GM18867 (cell line): ENCODE measurements at regions not wholly inside any gene's neighbourhood (a gene's known extent, or its start where the extent isn't known, plus 50 kb on each side); places are given as distances from the start of the nearest gene placed in this dataset.

Source experiments
- ATAC-seq: cut with Tn5 transposase; IDR thresholded peaks from one replicate; pipeline ENCODE4 v1.9.1; 2021; ENCODE audit warnings: mild to moderate bottlenecking, moderate library complexity; ENCODE audit not compliant: unreplicated experiment

GRCh38 chr4:24070117-24070516 is 180.3 kb upstream of the PPARGC1A start:
- no peak for ATAC-seq

- no peak for ATAC-seq
These were observed 177.7 kb upstream of the PPARGC1A start for GRCh38 chr4:24067367-24068193.

GRCh38 chr4:24065974-24066373 is 176.1 kb upstream of the PPARGC1A start:
- ATAC-seq = no peak

- ATAC-seq = no peak
These were observed 173.9 kb upstream of the PPARGC1A start for GRCh38 chr4:24063731-24064130.

- ATAC-seq = no peak
These were observed 171.1 kb upstream of the PPARGC1A start for GRCh38 chr4:24060932-24061331.

- no peak for ATAC-seq
These were observed 170.0 kb upstream of the PPARGC1A start for GRCh38 chr4:24059839-24060238.

- no peak for ATAC-seq
These were observed 168.2 kb upstream of the PPARGC1A start for GRCh38 chr4:24057915-24058559.

- no peak for ATAC-seq
These were observed 166.4 kb upstream of the PPARGC1A start for GRCh38 chr4:24056289-24056688.

- no peak for ATAC-seq
These were observed 165.8 kb upstream of the PPARGC1A start for GRCh38 chr4:24055623-24056022.

- no peak for ATAC-seq
These were observed 165.1 kb upstream of the PPARGC1A start for GRCh38 chr4:24054910-24055309.

- ATAC-seq = no peak
These were observed 164.1 kb upstream of the PPARGC1A start for GRCh38 chr4:24053934-24054333.

- no peak for ATAC-seq
These were observed 155.1 kb upstream of the PPARGC1A start for GRCh38 chr4:24044610-24045589.

- no peak for ATAC-seq
These were observed 152.2 kb upstream of the PPARGC1A start for GRCh38 chr4:24042094-24042493.

- ATAC-seq = no peak
These were observed 151.0 kb upstream of the PPARGC1A start for GRCh38 chr4:24040811-24041210.

GRCh38 chr4:24033626-24034025 is 143.8 kb upstream of the PPARGC1A start:
- ATAC-seq = no peak

GRCh38 chr4:24032371-24032989 is 142.6 kb upstream of the PPARGC1A start:
- ATAC-seq = peak; percentile 93

- ATAC-seq = no peak
These were observed 136.7 kb upstream of the PPARGC1A start for GRCh38 chr4:24026596-24026995.

GRCh38 chr4:24024605-24025004 is 134.8 kb upstream of the PPARGC1A start:
- no peak for ATAC-seq

- no peak for ATAC-seq
These were observed 134.3 kb upstream of the PPARGC1A start for GRCh38 chr4:24024157-24024556.

- ATAC-seq = no peak
These were observed 125.9 kb upstream of the PPARGC1A start for GRCh38 chr4:24015782-24016181.
